Activated naive CD8-positive, alpha-beta T cell treated with anti-CD3 and anti-CD28 coated beads, Interleukin-2, amount 10 ng/mL, durations not matched to agents 7 days and 5 days (primary cell): ENCODE measurements at regions not wholly inside any gene's neighbourhood (a gene's known extent, or its start where the extent isn't known, plus 50 kb on each side); places are given as distances from the start of the nearest gene placed in this dataset.
"Not testable (repeated sequence)": the region's sequence is repeated elsewhere in the genome, so short reads cannot be mapped to it uniquely, and the experiment has no call there.

Source experiments
- ATAC-seq: fragments of 150-1000 bp; cut with Tn5 transposase; one replicate; pipeline ENCODE4 v1.10.0; 2021; ENCODE audit warnings: low read depth, moderate library complexity
- POLR2A ChIA-PET: fragments of 350-600 bp; sonication (Branson Sonifier 250); formaldehyde crosslinking; loops from one replicate; lab custom pipeline; 2021; ENCODE audit warnings: antibody characterized with exemption; lab: Charles Lee
- DNase-seq: peaks from one replicate; pipeline ENCODE4 v3.0.0; 2021
- H3K27ac Mint-ChIP-seq: one replicate; pipeline ENCODE4 v1.8.0; 2022; ENCODE audit warnings: mild to moderate bottlenecking, mixed read lengths
- H3K27me3 Mint-ChIP-seq: one replicate; pipeline ENCODE4 v1.8.0; 2022; ENCODE audit warnings: mild to moderate bottlenecking, moderate library complexity, mixed read lengths
- H3K36me3 Mint-ChIP-seq: one replicate; pipeline ENCODE4 v1.8.0; 2021; ENCODE audit warnings: mild to moderate bottlenecking, mixed read lengths
- H3K4me1 Mint-ChIP-seq: one replicate; pipeline ENCODE4 v1.8.0; 2021; ENCODE audit warnings: mixed read lengths
- H3K4me3 Mint-ChIP-seq: one replicate; pipeline ENCODE4 v1.8.0; 2022; ENCODE audit warnings: mild to moderate bottlenecking, moderate library complexity, mixed read lengths
- H3K9me3 Mint-ChIP-seq: one replicate; pipeline ENCODE4 v1.8.0; 2021; ENCODE audit warnings: mixed read lengths

DNA sequence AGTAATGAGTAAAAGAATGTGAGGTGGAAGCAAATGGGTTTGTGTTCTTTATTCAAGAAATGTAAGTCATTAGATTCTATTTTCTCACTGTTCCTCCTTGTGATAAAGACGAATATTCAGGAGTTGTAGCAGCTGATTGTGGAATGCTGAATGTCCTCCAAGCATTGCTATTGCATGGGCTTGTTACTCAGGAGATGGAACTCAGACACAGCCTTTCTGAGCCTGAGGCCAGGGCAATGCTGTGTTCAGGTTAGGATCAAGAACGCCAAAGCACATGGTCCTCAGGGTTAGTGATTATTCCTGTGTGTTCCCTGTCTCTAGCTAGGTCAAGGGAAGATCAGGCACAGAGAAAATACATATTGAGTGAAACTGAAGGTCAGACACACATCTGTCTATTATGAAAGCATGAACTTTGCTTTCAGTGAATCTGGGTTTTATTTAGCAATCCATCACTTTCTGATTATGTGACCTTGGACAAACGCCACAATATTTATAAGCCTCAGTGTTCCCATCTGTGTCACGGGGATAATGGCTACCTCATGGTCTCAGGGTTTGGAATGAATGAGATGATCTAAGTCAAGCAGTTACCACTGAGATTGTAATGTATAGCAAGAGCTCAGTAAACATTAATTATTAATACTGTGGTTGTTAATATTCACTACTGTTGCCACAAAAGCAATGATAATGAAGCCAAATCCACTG is 426.8 kb upstream of the DYNLRB2 start:
- H3K4me1 Mint-ChIP-seq = no peaks in the 10 kb centered on the region
- POLR2A ChIA-PET = no interaction called here

DNA sequence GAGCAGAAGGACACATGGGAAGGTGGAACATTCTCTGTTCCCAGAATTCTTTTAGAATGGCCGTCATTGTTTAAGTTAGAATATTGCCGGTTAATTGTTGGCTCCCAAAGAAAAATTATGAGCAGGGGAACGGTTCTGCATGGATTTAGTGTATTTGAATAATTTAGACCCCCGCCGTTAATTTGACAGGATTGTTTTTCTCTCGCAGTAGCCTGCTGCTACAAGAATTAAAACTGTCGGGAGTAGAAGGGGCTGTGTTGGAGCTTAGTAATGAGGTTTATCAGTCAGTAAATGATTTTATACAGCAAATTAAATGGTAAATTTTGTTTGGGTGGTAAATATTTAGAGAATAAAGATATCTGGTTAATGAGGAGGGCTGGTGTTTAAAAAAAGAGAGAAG is 431.2 kb upstream of the DYNLRB2 start:
- Mint-ChIP-seq H3K27me3 (no peaks in the 10 kb centered on the region), H3K4me3 (no peak overlapping the region), H3K9me3 (no peaks in the 10 kb centered on the region), H3K36me3 (no peaks in the 10 kb centered on the region), H3K27ac (no peak overlapping the region), H3K4me1 (no peaks in the 10 kb centered on the region)
- no peak for DNase-seq
- ATAC-seq = no peak
- POLR2A ChIA-PET = no interaction called here

More for the DNA sequence above, 426.8 kb upstream of the DYNLRB2 start:
- DNase-seq = no peak
- no peak overlapping the region for H3K27ac Mint-ChIP-seq
- ATAC-seq = no peak
- H3K4me3 Mint-ChIP-seq = no peak overlapping the region
- H3K27me3 Mint-ChIP-seq = no peaks in the 10 kb centered on the region
- no peaks in the 10 kb centered on the region for H3K36me3 Mint-ChIP-seq
- no peaks in the 10 kb centered on the region for H3K9me3 Mint-ChIP-seq

GRCh38 chr16:80107900-80108299 is 432.9 kb upstream of the DYNLRB2 start:
- no peak overlapping the region for H3K4me3 Mint-ChIP-seq
- DNase-seq (no peak), ATAC-seq (no peak)
- POLR2A ChIA-PET = no interaction called here
- no peaks in the 10 kb centered on the region for H3K4me1 Mint-ChIP-seq
- H3K27ac Mint-ChIP-seq = no peak overlapping the region
- no peaks in the 10 kb centered on the region for H3K27me3 Mint-ChIP-seq
- H3K36me3 Mint-ChIP-seq = no peaks in the 10 kb centered on the region
- H3K9me3 Mint-ChIP-seq = no peaks in the 10 kb centered on the region

GRCh38 chr16:80105751-80106150 is 435.0 kb upstream of the DYNLRB2 start:
- Mint-ChIP-seq H3K27me3 (no peaks in the 10 kb centered on the region), H3K36me3 (no peaks in the 10 kb centered on the region), H3K27ac (no peak overlapping the region), H3K9me3 (peaks cover 2% of the 10 kb centered on the region), H3K4me3 (no peak overlapping the region), H3K4me1 (no peaks in the 10 kb centered on the region)
- ATAC-seq (no peak), DNase-seq (no peak)
- POLR2A ChIA-PET = no interaction called here

GRCh38 chr16:80105160-80105559 is 435.6 kb upstream of the DYNLRB2 start:
- Mint-ChIP-seq H3K27ac (no peak overlapping the region), H3K36me3 (no peaks in the 10 kb centered on the region), H3K4me3 (no peak overlapping the region), H3K4me1 (no peaks in the 10 kb centered on the region), H3K9me3 (peaks cover 2% of the 10 kb centered on the region), H3K27me3 (no peaks in the 10 kb centered on the region)
- POLR2A ChIA-PET = no interaction called here
- ATAC-seq (no peak), DNase-seq (no peak)

DNA sequence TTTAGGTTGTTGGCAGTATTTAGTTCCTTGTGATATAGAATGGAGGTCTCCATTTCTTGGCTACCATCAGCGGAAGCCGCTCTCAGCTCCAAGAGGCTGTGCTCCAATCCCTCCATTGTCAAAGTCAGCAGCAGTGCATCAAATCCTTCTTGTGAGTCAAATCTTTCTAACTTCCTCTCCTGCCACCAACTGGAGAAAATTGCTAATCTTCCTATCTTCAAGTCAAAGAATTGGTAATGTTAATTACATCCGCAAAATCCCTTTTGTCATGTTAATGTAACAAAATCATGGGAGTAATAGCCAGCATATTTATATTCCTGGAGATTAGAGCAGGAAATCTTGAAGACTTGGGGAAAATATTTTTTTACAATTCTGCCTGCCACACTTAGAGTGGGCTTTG is 436.4 kb upstream of the DYNLRB2 start:
- no peak overlapping the region for H3K4me3 Mint-ChIP-seq
- ATAC-seq (no peak), DNase-seq (no peak)
- peaks cover 2% of the 10 kb centered on the region for H3K9me3 Mint-ChIP-seq
- H3K27ac Mint-ChIP-seq = no peak overlapping the region
- H3K27me3 Mint-ChIP-seq = no peaks in the 10 kb centered on the region
- H3K36me3 Mint-ChIP-seq = no peaks in the 10 kb centered on the region
- POLR2A ChIA-PET = no interaction called here
- no peaks in the 10 kb centered on the region for H3K4me1 Mint-ChIP-seq

DNA sequence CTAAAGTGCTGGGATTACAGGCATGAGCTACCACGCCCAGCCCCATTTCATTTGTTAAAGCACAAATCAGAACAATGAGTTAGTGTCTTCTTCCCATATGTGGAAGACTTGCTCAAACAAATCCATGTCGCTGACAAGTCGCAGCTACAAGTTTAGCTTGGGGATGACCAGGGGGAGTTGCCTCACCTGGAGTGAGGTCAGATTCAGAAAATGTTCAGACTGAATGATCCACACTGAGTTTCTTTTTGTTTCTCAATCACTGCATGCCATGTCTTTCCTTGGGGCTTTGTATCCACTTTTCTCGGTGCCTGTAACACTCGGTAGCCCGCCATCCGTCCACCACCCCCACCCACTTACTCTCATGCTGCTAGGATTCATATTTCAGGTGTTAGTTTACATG is 437.3 kb upstream of the DYNLRB2 start:
- Mint-ChIP-seq H3K27me3 (no peaks in the 10 kb centered on the region), H3K4me1 (no peaks in the 10 kb centered on the region), H3K27ac (no peak overlapping the region), H3K9me3 (peaks cover 2% of the 10 kb centered on the region), H3K36me3 (no peaks in the 10 kb centered on the region), H3K4me3 (no peak overlapping the region)
- POLR2A ChIA-PET = no interaction called here
- DNase-seq = no peak
- no peak for ATAC-seq

GRCh38 chr16:80100846-80101451 is 439.8 kb upstream of the DYNLRB2 start:
- Mint-ChIP-seq H3K27ac (no peak overlapping the region), H3K9me3 (peaks cover 3% of the 10 kb centered on the region), H3K36me3 (no peaks in the 10 kb centered on the region), H3K4me3 (no peak overlapping the region), H3K27me3 (no peaks in the 10 kb centered on the region), H3K4me1 (no peaks in the 10 kb centered on the region)
- POLR2A ChIA-PET = no interaction called here
- DNase-seq = no peak
- ATAC-seq = no peak

DNA sequence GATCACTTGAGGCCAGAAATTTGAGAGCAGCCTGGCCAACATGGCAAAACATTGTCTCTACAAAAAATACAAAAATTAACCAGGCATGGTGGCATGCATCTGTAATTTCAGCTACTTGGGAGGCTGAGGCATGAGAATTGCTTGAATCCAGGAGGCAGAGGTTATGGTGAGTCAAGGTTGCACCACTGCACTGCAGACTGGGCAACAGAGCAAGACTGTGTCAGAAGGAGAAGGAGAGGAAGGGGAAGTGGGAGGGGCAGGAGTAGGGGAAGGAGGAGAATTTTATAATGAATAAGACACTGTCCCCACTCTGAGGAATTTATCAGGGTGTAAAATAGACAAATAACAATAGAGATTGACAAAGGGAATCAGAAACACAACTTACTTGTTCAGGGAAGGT is 440.6 kb upstream of the DYNLRB2 start:
- no peak for ATAC-seq
- H3K27me3 Mint-ChIP-seq = peaks cover 2% of the 10 kb centered on the region
- DNase-seq = no peak
- no peak overlapping the region for H3K27ac Mint-ChIP-seq
- POLR2A ChIA-PET = no interaction called here
- no peaks in the 10 kb centered on the region for H3K36me3 Mint-ChIP-seq
- H3K9me3 Mint-ChIP-seq = peaks cover 3% of the 10 kb centered on the region
- no peaks in the 10 kb centered on the region for H3K4me1 Mint-ChIP-seq
- H3K4me3 Mint-ChIP-seq = no peak overlapping the region

- Mint-ChIP-seq H3K27ac (no peak overlapping the region), H3K4me1 (no peaks in the 10 kb centered on the region), H3K36me3 (no peaks in the 10 kb centered on the region), H3K4me3 (no peak overlapping the region), H3K27me3 (peaks cover 2% of the 10 kb centered on the region), H3K9me3 (peaks cover 3% of the 10 kb centered on the region)
- no peak for DNase-seq
- no peak for ATAC-seq
- POLR2A ChIA-PET = no interaction called here
Observed at GRCh38 chr16:80097098-80097497, 443.7 kb upstream of the DYNLRB2 start.

GRCh38 chr16:80092681-80093080 is 448.1 kb upstream of the DYNLRB2 start:
- Mint-ChIP-seq H3K27me3 (peaks cover 2% of the 10 kb centered on the region), H3K4me3 (no peak overlapping the region), H3K27ac (no peak overlapping the region), H3K36me3 (no peaks in the 10 kb centered on the region), H3K9me3 (peaks cover 1% of the 10 kb centered on the region), H3K4me1 (no peaks in the 10 kb centered on the region)
- DNase-seq (no peak), ATAC-seq (no peak)
- POLR2A ChIA-PET = no interaction called here

DNA sequence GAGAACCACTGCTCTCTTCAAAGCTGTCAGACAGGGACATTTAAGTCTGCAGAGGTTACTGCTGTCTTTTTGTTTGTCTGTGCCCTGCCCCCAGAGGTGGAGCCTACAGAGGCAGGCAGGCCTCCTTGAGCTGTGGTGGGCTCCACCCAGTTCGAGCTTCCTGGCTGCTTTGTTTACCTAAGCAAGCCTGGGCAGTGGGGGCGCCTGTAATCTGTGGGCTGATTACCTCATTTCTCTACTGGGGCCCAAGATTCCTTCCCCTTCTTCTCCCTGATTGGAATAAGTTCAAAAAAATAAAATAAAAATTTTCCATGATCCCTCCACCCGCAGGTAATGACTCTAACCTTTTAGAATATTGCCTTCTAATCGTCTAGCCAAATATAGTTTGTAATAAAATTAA is 449.3 kb upstream of the DYNLRB2 start:
- ATAC-seq, H3K4me3 Mint-ChIP-seq, H3K36me3 Mint-ChIP-seq, H3K27ac Mint-ChIP-seq, H3K9me3 Mint-ChIP-seq, H3K4me1 Mint-ChIP-seq, DNase-seq, POLR2A ChIA-PET, H3K27me3 Mint-ChIP-seq: not testable (repeated sequence)

DNA sequence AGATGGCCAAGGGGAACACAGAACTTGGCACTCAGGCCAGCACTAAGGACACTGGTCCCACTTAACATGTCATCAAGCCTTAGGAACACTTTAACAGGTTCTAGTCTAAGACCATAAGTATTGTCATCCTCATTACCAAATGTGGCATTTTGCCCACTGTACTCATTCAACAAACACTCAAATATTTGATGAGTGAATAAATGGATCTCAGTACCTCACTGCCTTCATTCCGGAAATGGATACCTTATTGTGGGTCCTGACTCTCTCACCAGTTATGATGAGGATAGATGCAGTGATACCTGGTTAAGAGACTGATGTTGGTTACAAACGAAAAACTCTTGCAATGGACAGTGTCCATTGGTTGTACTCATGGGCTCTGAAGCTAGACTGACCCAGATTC is 455.2 kb upstream of the DYNLRB2 start:
- POLR2A ChIA-PET = no interaction called here

DNA sequence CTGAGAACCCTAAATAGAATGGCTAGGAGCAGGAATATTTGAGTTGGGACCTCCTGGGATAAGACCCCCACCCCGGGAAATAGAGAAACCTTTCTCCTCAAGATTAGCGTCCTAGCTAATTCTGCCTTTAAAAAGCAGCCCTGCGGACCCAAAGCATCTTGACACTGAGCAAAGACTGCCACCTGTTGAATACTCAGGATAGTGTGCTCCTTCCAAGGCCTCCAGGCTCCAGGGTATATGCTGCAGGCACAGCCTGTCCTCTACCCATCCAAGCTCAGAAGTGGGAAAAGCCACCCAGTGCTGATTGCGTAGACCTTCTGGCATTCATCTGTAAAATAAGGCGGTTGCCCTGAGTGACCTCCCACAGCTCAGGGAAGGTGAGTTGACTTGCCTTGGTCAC is 456.2 kb upstream of the DYNLRB2 start:
- Mint-ChIP-seq H3K9me3 (no peaks in the 10 kb centered on the region), H3K4me3 (no peak overlapping the region), H3K36me3 (no peaks in the 10 kb centered on the region), H3K27ac (no peak overlapping the region), H3K27me3 (no peaks in the 10 kb centered on the region), H3K4me1 (no peaks in the 10 kb centered on the region)
- DNase-seq (no peak), ATAC-seq (no peak)
- POLR2A ChIA-PET = no interaction called here

More for the DNA sequence above, 455.2 kb upstream of the DYNLRB2 start:
- no peak for DNase-seq
- H3K9me3 Mint-ChIP-seq = no peaks in the 10 kb centered on the region
- no peak overlapping the region for H3K27ac Mint-ChIP-seq
- H3K36me3 Mint-ChIP-seq = no peaks in the 10 kb centered on the region
- H3K27me3 Mint-ChIP-seq = no peaks in the 10 kb centered on the region
- no peaks in the 10 kb centered on the region for H3K4me1 Mint-ChIP-seq
- no peak overlapping the region for H3K4me3 Mint-ChIP-seq
- ATAC-seq = no peak
